Stimulated activated CD8-positive, alpha-beta memory T cell treated with anti-CD3 and anti-CD28 coated beads, Interleukin-4, amount 100 ng/mL, for 24 hours (primary cell): ENCODE measurements at regions not wholly inside any gene's neighbourhood (a gene's known extent, or its start where the extent isn't known, plus 50 kb on each side); places are given as distances from the start of the nearest gene placed in this dataset.

Source experiments
- DNase-seq: peaks from one replicate; pipeline ENCODE4 v3.0.0-alpha.2; 2020; ENCODE audit warnings: low read depth

DNA sequence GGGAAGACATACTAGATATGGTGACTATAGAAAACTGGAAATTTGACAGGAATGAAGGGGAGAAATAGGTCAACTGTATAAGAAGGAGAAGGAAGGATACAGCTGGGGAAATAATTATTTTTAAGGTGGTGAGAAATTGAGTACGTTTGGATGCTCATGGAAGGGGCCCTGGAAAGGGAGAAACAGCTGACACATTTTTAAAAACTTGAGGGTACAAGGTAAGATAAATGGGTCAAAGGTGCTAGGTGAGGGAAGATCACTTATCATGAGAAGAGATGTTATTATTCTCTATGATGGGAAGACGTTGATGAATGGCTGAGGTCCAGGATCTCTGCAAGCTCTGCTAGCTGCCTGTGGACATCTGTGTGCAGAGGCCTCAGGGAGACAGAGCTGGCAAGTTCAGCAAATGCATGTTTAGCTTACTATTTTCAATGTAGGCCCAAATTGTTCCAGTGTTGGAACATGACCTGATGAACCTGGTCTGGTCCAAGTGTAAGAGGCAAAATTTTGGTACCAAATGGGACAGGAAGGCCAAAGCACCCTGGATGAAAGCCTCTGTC lies 181.7 kb downstream of the MTRR start:
- no peak for DNase-seq

- no peak for DNase-seq
Observed at GRCh38 chr5:8053270-8053669, 184.3 kb downstream of the MTRR start.

DNA sequence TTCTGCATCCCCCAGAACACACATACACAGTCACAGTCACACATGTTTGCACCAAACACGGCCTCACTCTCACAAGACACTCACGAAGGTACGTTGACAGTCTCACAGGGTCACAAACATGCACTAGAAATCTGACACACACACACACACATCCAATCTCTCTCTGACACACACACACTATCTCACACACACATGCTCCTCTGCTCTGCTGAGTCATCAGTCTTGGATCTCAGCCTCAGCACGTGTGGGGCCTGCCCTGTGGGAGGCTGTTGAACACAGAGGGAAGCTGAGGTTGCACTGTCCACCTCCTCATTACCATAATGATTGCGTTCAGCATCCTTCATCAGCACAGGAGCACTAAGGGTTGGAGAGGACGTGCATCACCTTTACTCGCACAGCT lies 188.8 kb downstream of the MTRR start:
- no peak for DNase-seq

DNA sequence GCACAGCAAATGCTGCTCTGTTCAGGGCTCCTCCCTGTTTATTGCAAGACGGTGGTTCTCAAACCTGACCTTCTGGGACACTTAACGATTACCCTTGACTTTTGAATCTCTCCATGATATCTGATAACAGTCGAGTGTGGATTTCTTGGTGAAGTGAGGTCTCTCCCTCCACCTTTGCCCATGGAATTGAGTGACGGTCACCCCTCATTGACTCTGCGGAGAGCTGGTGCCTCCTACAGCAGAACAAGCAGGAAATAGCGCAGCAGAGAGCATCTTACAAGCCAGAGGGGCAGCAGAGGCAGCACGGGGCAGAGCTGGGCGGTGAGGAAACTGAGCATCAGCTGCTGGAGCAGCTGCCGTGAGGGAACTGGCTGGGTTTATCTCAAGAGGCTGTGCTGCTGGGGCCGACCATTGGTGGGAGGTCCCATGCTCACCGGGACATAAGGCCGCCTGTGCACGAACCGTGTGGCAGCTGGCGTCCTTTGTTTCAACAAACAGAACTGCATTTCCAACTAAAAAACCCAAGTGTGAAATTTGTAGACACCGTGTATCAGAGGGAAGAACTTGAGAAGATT lies 189.8 kb downstream of the MTRR start:
- DNase-seq = no peak

GRCh38 chr5:8059337-8059736 lies 190.4 kb downstream of the MTRR start:
- DNase-seq = no peak

DNA sequence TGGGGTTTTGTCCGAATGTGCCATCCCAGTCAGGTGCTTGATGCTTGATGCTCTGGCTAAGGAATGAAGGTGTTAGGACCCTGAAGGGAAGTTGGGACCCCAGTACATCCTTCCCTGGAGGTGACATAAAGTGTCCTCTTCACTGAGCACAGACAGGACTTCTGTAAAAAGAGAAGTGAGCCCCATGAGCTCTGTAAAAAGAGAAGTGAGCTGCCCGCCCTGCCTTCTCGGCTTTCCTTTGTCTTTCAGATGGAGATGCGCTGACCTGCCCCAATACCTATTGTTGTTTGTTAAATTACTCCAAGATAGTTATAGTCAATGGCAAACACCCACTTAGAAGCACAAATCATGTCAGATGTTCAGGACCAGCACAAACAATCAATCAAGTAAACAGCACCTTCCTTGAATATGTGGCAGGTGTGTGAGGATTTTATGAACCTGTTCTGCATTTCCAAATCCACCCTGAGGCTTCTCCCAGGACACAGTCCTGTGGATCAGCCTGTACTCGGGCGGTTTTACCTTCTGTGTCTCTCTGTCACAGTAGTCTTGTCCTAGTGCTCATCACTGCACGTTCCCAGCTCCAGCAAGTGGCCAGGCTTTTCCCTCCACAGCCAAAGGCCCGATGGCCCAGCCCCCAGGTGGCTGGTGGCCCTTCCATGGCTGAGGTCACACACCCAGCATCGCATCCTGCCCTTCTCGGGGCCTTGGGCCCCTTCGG lies 191.4 kb downstream of the MTRR start:
- no peak for DNase-seq

DNA sequence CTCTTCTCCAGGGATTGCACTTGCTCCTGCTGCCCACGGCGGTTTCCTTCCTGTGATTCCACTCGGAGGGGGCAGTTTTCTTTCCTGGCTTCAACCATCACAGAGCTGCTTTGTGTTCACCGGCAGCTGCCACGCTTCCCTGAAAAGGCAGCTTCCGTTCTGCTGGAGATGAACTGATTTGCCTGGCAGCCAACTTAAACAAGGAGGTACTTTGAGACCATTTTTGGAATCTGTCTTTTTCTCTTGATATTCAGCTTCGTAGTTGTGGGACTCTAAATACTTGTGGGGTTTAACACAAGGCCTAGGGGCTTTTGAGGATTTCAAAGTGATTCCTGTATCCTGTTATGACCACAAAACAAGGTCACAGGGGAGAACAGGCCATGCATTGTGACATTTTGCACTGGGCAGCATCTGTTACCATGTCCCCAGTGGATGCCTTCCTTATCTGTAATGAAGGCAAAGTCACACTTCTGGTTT lies 192.0 kb downstream of the MTRR start:
- no peak for DNase-seq

DNA sequence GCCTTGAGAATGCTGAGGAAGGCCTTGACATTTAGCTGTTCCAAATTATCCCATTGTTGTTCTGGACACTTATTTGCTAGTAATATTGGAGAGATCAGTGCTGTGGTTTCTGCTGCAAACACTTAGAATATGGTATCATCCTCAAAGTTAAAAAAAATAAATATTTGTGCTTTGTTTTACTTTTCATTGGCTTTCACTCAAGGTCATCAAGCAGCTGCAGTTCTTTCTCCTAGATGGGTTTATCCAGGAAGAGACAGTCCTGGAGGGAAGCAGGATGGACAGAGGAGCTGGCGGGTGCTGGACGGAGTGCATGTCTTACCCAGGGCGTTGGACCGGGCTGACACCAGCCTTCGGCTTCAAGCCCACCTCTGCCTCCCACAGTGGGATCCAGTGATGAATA lies 193.6 kb downstream of the MTRR start:
- DNase-seq = no peak

DNA sequence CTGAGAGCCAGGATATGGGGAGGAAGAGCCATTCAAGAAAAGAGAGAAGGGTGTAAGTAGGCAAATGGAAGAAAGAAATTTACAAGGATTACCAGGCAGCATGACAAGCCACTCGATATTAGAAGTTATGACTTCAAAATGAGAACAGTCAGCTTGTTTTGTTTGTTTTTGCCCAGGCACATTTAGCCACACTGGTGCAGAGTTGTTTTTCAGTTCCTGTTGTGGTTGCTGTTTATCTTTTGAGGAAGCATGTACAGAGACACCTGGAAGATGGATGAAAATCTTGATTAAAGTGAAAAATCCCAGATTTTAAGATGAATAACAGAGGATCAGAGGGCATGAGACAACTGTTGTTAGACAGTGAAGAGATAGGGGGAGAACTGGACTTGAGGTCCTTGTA lies 199.1 kb downstream of the MTRR start:
- no peak for DNase-seq

GRCh38 chr5:8070138-8070537 lies 201.2 kb downstream of the MTRR start:
- no peak for DNase-seq

GRCh38 chr5:8079056-8079455 lies 210.1 kb downstream of the MTRR start:
- DNase-seq = no peak

GRCh38 chr5:8081179-8081578 lies 212.2 kb downstream of the MTRR start:
- no peak for DNase-seq

GRCh38 chr5:8093669-8094068 lies 224.7 kb downstream of the MTRR start:
- no peak for DNase-seq

- DNase-seq = no peak
Observed at GRCh38 chr5:8094304-8094703, 225.4 kb downstream of the MTRR start.

- no peak for DNase-seq
Observed at GRCh38 chr5:8097146-8097545, 228.2 kb downstream of the MTRR start.

- no peak for DNase-seq
Observed at GRCh38 chr5:8098081-8098480, 229.1 kb downstream of the MTRR start.

DNA sequence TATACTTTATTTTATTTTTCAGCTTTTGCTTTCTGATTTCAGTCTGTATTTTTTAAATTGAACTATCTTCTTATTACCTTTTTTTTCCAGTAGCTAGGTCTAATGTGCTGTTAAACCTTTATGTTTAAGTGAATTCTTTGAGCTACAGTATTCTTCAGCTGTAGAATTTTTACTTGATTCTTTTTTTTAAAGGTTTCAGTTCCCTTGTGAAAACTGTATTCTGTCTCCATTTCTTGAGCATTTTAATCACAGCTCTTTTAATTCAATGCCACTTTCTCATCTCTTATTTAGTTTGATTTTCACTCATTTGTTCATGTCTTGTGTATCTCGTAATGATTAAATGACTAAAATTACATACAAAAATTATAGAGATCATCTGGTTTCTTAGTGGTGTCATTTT lies 233.8 kb downstream of the MTRR start:
- no peak for DNase-seq

DNA sequence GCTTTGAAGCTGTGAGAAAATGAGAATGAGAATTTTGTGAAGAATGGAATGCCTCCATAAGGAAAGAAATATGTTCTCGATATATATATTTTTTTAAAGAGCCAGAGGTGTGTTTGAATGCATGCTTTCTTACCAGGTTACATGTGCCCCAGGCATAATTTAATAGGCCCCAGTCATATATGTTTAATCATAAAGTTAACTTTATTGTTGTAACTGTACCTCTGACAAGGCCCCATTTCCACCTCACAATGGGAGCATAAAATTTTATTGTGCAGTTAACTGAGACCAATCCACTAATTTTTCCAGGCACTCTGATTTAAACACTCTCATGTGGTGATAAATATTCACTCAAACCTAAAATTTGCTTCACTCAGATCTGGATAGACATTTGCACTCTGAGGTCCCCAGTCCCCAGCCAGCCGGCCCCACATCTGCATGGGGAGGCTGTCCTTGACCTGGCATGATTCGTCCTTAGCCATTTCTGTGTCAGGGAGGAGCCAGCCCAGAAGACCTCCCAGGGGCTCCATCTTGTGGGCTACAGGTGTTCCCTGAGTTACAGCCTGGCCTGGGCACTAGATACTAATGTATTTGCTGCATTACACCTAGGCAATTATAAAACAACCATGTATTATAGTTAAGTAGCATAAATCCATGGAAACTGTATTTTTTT lies 245.8 kb downstream of the MTRR start:
- DNase-seq = no peak

GRCh38 chr5:8123559-8123958 lies 254.6 kb downstream of the MTRR start:
- no peak for DNase-seq

- no peak for DNase-seq
Observed at GRCh38 chr5:8134609-8135008, 265.7 kb downstream of the MTRR start.

DNA sequence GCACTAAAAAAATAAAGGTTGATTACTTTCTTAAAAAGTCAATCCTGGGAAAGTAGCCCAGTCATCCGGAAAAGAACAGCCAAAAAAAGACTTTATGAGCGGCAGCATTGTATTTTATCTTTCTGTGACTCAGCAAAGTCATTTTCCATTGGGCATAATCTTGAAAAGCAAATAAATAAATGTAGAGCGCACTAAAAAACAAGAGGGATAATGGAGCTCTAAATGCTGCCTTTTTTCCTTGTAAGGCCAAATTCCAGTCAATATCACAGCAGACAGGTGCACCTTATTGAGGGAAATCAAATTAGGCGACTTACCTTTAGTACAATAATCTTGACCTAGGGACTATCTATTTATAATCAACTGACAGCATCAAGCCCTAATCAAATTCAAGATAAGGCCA lies 266.8 kb downstream of the MTRR start:
- no peak for DNase-seq

- no peak for DNase-seq
Observed at GRCh38 chr5:8136271-8136670, 267.3 kb downstream of the MTRR start.

DNA sequence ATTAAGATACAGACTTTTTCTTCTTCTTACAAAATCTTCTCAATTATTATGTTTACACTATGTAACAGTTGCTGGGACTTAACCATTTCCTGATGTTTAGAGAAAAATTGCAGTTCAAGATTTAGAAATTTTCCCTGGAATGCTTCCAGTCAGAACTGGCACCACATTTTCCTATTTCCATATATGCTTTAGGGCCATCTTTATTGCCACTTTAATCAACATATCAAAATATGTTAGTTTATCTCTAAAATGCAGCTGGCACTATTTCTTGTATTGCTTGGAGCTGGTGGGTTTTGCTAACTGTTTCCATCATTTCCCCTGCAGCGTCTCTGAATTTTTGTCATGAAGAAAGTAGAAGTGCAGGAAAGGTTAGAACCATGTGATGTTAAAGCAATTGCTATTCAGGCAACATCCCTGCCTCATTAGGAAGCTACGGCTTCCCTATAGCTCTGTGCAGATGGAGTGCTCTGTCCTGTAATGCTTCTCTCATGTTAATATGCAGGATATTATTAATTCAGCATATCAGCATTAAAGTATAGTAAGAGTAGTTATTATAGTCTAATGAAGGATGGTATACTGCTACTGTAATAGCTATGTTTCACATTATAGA lies 269.1 kb downstream of the MTRR start:
- DNase-seq = no peak
